Tibial nerve (tissue), 4 donors: ENCODE measurements at regions not wholly inside any gene's neighbourhood (a gene's known extent, or its start where the extent isn't known, plus 50 kb on each side); places are given as distances from the start of the nearest gene placed in this dataset.

Source experiments
- CTCF ChIP-seq, 5 experiments: fragments of 200-600 bp in 3 of 5; fragments of 450-650 bp in 2 of 5; sonication (generic) in 3 of 5; IDR thresholded peaks; one replicate each; pipeline ENCODE4 v1.5.1; 2016 to 2019; ENCODE audit warnings: antibody characterized with exemption in 5 of 5, mild to moderate bottlenecking in 3 of 5, moderate library complexity in 2 of 5
- EP300 ChIP-seq, 2 donors: sonication (generic); formaldehyde crosslinking; IDR thresholded peaks; one replicate each; pipeline ENCODE4 v1.6.1; 2017; ENCODE audit warnings: antibody characterized with exemption in 2 of 2, mild to moderate bottlenecking in 1 of 2
- POLR2A ChIP-seq, 2 donors: fragments of 450-650 bp; IDR thresholded peaks; one replicate each; pipeline ENCODE4 v1.6.1; 2017; ENCODE audit warnings: antibody characterized with exemption in 2 of 2, mild to moderate bottlenecking in 2 of 2, moderate library complexity in 2 of 2

GRCh38 chr6:169955731-169956437 lies 204.5 kb downstream of the ERMARD start:
- TF ChIP-seq EP300 (IDR thresholded peaks at IDR 0.05) (no peak), POLR2A (IDR thresholded peaks at IDR 0.05) (no peak), CTCF (IDR thresholded peaks at IDR 0.05) (no peak)
